GM12891 (cell line): ENCODE measurements at regions not wholly inside any gene's neighbourhood (a gene's known extent, or its start where the extent isn't known, plus 50 kb on each side); places are given as distances from the start of the nearest gene placed in this dataset.

Experiments used
- POLR2AphosphoS5 ChIP-seq: IDR thresholded peaks from 2 replicates; pipeline ENCODE4 v1.6.1; 2011; ENCODE audit warnings: low read depth, low read length, control low read depth
- POU2F2 ChIP-seq: IDR thresholded peaks from 2 replicates; pipeline ENCODE4 v1.6.1; 2011; ENCODE audit warnings: low read depth, mild to moderate bottlenecking, control low read depth, low read length, moderate library complexity
- TAF1 ChIP-seq: IDR thresholded peaks from 2 replicates; pipeline ENCODE4 v1.6.1; 2011; ENCODE audit warnings: low read depth, low read length, control low read depth

DNA sequence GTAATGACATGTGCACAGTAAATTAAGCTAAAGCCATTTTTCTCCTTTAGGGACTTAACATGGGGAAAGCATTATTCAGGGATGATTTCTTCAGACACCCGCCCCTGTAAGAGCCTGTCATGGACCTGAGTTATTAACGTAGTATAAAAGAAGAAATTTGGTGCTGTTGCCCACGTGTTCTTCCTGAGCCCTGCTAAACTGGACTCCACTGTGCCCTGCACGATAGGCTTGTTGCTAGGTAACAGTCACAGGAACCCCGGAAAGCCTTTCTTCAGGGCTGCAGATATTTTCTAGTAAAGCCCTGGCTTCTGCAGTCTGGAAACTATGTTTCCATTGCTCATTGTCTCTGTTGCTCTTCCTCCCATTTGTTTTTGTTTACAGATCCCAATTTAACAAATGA lies 157.9 kb downstream of the LRRC30 start:
- TF ChIP-seq TAF1 = no peak
- no peak for TF ChIP-seq POLR2AphosphoS5
- TF ChIP-seq POU2F2 = no peak
